HG02973 (cell line): ENCODE measurements at regions not wholly inside any gene's neighbourhood (a gene's known extent, or its start where the extent isn't known, plus 50 kb on each side); places are given as distances from the start of the nearest gene placed in this dataset.

Experiments
- ATAC-seq: cut with Tn5 transposase; IDR thresholded peaks from one replicate; pipeline ENCODE4 v1.9.1; 2021; ENCODE audit warnings: moderate library complexity; ENCODE audit not compliant: unreplicated experiment

- no peak for ATAC-seq
Measured at GRCh38 chr10:90644165-90644564, 213.7 kb downstream of the HTR7 start.

- no peak for ATAC-seq
Measured at GRCh38 chr10:90650858-90651257, 207.0 kb downstream of the HTR7 start.

DNA sequence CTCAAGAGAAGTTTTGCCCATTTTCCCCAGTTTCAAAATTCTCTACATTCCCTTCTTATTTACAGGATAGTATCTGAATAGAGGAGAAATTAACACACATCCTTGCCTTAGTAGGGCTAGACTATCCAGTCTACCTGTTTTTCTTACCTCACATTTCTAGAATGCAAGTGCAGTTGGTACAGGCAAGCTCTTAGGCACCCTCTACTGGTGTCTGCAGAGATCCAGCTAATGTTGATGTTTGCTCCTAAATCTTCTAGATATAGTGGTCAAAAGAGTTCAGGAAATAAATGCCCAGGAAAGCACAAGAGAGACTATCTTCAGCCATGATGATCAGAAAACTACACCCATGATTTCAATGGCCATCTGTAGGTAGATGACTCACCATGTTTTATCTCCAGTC lies 205.3 kb downstream of the HTR7 start:
- no peak for ATAC-seq

DNA sequence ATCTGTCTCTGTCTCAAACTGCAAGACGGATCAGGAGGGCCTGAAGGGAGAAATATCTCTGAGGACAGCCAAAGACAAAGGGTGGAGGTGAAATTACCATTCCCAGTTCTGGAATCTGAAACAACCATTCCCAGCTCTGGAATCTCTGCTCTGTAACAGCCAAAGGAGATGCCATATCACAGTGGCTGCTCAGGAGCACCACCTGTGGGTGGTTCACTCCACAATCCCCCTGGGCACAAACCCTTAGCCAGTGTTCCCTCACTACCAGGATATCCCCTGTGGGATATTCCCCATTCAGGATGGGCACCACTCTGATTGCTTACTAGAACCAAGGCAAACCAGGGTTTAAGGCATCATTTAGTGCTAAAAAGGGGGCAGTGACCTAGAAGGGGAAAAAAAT lies 199.0 kb downstream of the HTR7 start:
- ATAC-seq: no peak

- no peak for ATAC-seq
Measured at GRCh38 chr10:90665905-90666662, 191.8 kb downstream of the HTR7 start.

- ATAC-seq: no peak
Measured at GRCh38 chr10:90674461-90674860, 183.4 kb downstream of the HTR7 start.

DNA sequence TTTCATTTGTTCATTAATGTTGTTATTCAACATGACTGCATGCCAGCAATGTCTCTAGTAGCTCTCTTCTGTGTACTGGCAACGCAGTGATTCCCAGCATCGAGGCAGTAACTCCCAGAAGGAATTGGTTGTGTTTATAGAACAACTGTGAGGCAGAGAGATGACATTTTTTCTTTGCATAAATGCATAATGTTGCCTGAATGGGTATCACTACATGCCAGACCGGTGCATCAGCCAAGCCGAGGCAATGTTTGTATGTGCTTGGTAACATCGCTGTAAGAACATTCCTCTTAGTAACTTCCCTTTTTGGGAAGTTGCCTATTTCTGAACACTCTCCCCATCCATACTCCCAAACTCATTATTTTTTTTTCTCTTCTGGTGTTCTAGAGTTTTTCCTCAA lies 182.9 kb downstream of the HTR7 start:
- ATAC-seq: no peak

DNA sequence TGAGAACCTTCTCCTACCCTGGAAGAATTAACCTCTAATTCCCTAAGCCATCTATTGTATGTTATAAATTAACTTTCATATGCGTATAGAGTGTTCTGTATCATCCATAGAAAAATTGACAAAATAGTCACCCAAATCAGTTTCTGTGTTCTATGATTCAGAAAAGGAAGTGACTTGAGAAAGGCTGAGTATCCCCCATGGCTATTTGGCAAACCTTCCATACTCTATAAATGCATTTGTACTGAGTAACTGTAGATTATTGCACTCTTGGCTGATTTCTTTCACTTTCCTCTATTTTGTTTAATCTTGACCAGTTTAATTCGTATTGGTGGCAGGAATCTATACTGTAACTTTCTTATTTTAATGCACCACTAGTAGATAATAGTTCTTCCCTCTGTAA lies 182.2 kb downstream of the HTR7 start:
- no peak for ATAC-seq
